Tibial nerve (tissue), 4 donors: ENCODE measurements at regions not wholly inside any gene's neighbourhood (a gene's known extent, or its start where the extent isn't known, plus 50 kb on each side); places are given as distances from the start of the nearest gene placed in this dataset.

Experiments
- DNase-seq, 2 donors: peaks; one replicate each; pipeline ENCODE4 v3.0.0-alpha.2; 2019; ENCODE audit warnings: low spot score in 2 of 2
- H3K27ac ChIP-seq, 4 donors: fragments of 200-600 bp; sonication (generic) in 3 of 4; one replicate each; pipeline ENCODE4 v1.5.1; 2017 to 2019; ENCODE audit warnings: mild to moderate bottlenecking in 1 of 4
- H3K27me3 ChIP-seq, 2 donors: fragments of 200-600 bp; sonication (generic) in 1 of 2; one replicate each; pipeline versions ENCODE4 v1.5.1 to v1.6.0; 2017 to 2019
- H3K36me3 ChIP-seq, 3 donors: fragments of 200-600 bp; sonication (generic); one replicate each; pipeline ENCODE4 v1.5.1; 2018 to 2019
- H3K4me1 ChIP-seq, 4 donors: fragments of 200-600 bp; sonication (generic) in 3 of 4; one replicate each; pipeline ENCODE4 v1.5.1; 2017 to 2019
- H3K4me3 ChIP-seq, 4 donors: fragments of 200-600 bp; sonication (generic) in 3 of 4; one replicate each; pipeline ENCODE4 v1.5.1; 2017 to 2019; ENCODE audit warnings: mild to moderate bottlenecking in 1 of 4, moderate library complexity in 1 of 4
- H3K9me3 ChIP-seq, 4 donors: fragments of 200-600 bp; sonication (generic) in 3 of 4; one replicate each; pipeline ENCODE4 v1.5.1; 2017 to 2019
- CTCF ChIP-seq, 5 experiments: fragments of 200-600 bp in 3 of 5; fragments of 450-650 bp in 2 of 5; sonication (generic) in 3 of 5; IDR thresholded peaks; one replicate each; pipeline ENCODE4 v1.5.1; 2016 to 2019; ENCODE audit warnings: antibody characterized with exemption in 5 of 5, mild to moderate bottlenecking in 3 of 5, moderate library complexity in 2 of 5
- EP300 ChIP-seq, 2 donors: sonication (generic); formaldehyde crosslinking; IDR thresholded peaks; one replicate each; pipeline ENCODE4 v1.6.1; 2017; ENCODE audit warnings: antibody characterized with exemption in 2 of 2, mild to moderate bottlenecking in 1 of 2
- POLR2A ChIP-seq, 2 donors: fragments of 450-650 bp; IDR thresholded peaks; one replicate each; pipeline ENCODE4 v1.6.1; 2017; ENCODE audit warnings: antibody characterized with exemption in 2 of 2, mild to moderate bottlenecking in 2 of 2, moderate library complexity in 2 of 2
- WGBS, 2 donors: methylation state at CpG; one replicate each; pipeline ENCODE4 v1.1.5; 2018; 5-methylcytosine and 5-hydroxymethylcytosine counted together

- Histone ChIP-seq H3K36me3 (no peaks in the 10 kb centered on the region), H3K9me3 (no peaks in the 10 kb centered on the region), H3K4me1 (no peaks in the 10 kb centered on the region), H3K27me3 (no peaks in the 10 kb centered on the region), H3K4me3 (no peak overlapping the region), H3K27ac (no peak overlapping the region)
- DNase-seq, result no peak
- WGBS, 2 donors, result 77 to 83% methylated on average over 2 of the region's 2 CpGs
- no peak for TF ChIP-seq CTCF (IDR thresholded peaks at IDR 0.05)
- TF ChIP-seq POLR2A (IDR thresholded peaks at IDR 0.05), result no peak
- TF ChIP-seq EP300 (IDR thresholded peaks at IDR 0.05), result no peak
Measured at GRCh38 chr7:124440081-124440480, 325.5 kb downstream of the GPR37 start.

- H3K27ac ChIP-seq, result no peak overlapping the region
- WGBS, 2 donors, result 89 to 90% methylated on average over 5 of the region's 5 CpGs
- TF ChIP-seq POLR2A (IDR thresholded peaks at IDR 0.05) (no peak), CTCF (IDR thresholded peaks at IDR 0.05) (no peak), EP300 (IDR thresholded peaks at IDR 0.05) (no peak)
Measured at GRCh38 chr7:124432009-124432578, 333.5 kb downstream of the GPR37 start.

GRCh38 chr7:124429923-124430322, 335.7 kb downstream of the GPR37 start:
- H3K27ac ChIP-seq, result no peak overlapping the region
- no peak overlapping the region for H3K4me3 ChIP-seq
- H3K4me1 ChIP-seq, result no peaks in the 10 kb centered on the region
- DNase-seq, result no peak
- no peaks in the 10 kb centered on the region for H3K9me3 ChIP-seq
- WGBS, 2 donors, result 78 to 80% methylated on average over 4 of the region's 4 CpGs
- H3K27me3 ChIP-seq, result no peaks in the 10 kb centered on the region
- H3K36me3 ChIP-seq, result no peaks in the 10 kb centered on the region
- TF ChIP-seq CTCF (IDR thresholded peaks at IDR 0.05) (no peak), POLR2A (IDR thresholded peaks at IDR 0.05) (no peak), EP300 (IDR thresholded peaks at IDR 0.05) (no peak)

More at GRCh38 chr7:124432009-124432578, 333.5 kb downstream of the GPR37 start:
- Histone ChIP-seq H3K4me3 (no peak overlapping the region), H3K9me3 (no peaks in the 10 kb centered on the region), H3K27me3 (no peaks in the 10 kb centered on the region), H3K4me1 (no peaks in the 10 kb centered on the region), H3K36me3 (no peaks in the 10 kb centered on the region)
- no peak for DNase-seq

GRCh38 chr7:124428781-124429180, 336.8 kb downstream of the GPR37 start:
- Histone ChIP-seq H3K9me3 (no peaks in the 10 kb centered on the region), H3K36me3 (no peaks in the 10 kb centered on the region), H3K27ac (no peak overlapping the region), H3K27me3 (no peaks in the 10 kb centered on the region), H3K4me3 (no peak overlapping the region), H3K4me1 (no peaks in the 10 kb centered on the region)
- TF ChIP-seq CTCF (IDR thresholded peaks at IDR 0.05), result no peak
- TF ChIP-seq POLR2A (IDR thresholded peaks at IDR 0.05), result no peak
- TF ChIP-seq EP300 (IDR thresholded peaks at IDR 0.05), result no peak
- 69 to 74% methylated on average over 7 of the region's 7 CpGs for WGBS, 2 donors
- no peak for DNase-seq

- TF ChIP-seq EP300 (IDR thresholded peaks at IDR 0.05) (no peak), POLR2A (IDR thresholded peaks at IDR 0.05) (no peak)
- H3K4me1 ChIP-seq, result no peaks in the 10 kb centered on the region
- no peaks in the 10 kb centered on the region for H3K36me3 ChIP-seq
- H3K27me3 ChIP-seq, result no peaks in the 10 kb centered on the region
- no peaks in the 10 kb centered on the region for H3K9me3 ChIP-seq
- H3K4me3 ChIP-seq, result no peak overlapping the region
- DNase-seq, result no peak
- H3K27ac ChIP-seq, result no peak overlapping the region
Measured at GRCh38 chr7:124426621-124427020, 339.0 kb downstream of the GPR37 start.

- Histone ChIP-seq H3K4me3 (no peak overlapping the region), H3K9me3 (no peaks in the 10 kb centered on the region), H3K27ac (no peak overlapping the region), H3K27me3 (no peaks in the 10 kb centered on the region), H3K4me1 (no peaks in the 10 kb centered on the region), H3K36me3 (no peaks in the 10 kb centered on the region)
- no peak for DNase-seq
- WGBS, 2 donors, result 73 to 78% methylated on average over 3 of the region's 3 CpGs
- TF ChIP-seq EP300 (IDR thresholded peaks at IDR 0.05) (no peak), POLR2A (IDR thresholded peaks at IDR 0.05) (no peak), CTCF (IDR thresholded peaks at IDR 0.05) (no peak)
Measured at GRCh38 chr7:124423863-124424262, 341.7 kb downstream of the GPR37 start.
